ENCODE measurements at regions not wholly inside any gene's neighbourhood (a gene's known extent, or its start where the extent isn't known, plus 50 kb on each side); places are given as distances from the start of the nearest gene placed in this dataset.

DNA sequence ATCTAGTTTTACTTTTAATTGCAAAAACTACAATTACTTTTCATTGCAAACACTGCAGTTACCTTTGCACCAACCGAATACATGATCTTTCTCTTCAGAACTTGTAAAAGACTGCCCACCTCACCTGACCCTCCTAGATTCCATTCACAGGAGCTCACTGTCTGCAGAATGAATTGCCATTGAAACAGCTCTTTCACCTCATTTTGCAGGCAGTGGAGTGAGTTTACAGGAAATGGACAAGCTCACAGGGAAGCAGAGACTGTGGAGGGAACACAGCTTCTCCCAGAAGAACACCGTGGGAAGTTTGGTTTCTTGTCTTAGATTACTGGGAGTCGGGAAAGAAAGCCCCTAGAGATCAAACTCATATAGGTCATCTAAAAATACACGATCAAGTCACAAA, 439.7 kb upstream of the RBFOX1 start:
- TF ChIP-seq, protein P1, sequence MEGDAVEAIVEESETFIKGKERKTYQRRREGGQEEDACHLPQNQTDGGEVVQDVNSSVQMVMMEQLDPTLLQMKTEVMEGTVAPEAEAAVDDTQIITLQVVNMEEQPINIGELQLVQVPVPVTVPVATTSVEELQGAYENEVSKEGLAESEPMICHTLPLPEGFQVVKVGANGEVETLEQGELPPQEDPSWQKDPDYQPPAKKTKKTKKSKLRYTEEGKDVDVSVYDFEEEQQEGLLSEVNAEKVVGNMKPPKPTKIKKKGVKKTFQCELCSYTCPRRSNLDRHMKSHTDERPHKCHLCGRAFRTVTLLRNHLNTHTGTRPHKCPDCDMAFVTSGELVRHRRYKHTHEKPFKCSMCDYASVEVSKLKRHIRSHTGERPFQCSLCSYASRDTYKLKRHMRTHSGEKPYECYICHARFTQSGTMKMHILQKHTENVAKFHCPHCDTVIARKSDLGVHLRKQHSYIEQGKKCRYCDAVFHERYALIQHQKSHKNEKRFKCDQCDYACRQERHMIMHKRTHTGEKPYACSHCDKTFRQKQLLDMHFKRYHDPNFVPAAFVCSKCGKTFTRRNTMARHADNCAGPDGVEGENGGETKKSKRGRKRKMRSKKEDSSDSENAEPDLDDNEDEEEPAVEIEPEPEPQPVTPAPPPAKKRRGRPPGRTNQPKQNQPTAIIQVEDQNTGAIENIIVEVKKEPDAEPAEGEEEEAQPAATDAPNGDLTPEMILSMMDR (IDR thresholded peaks at IDR 0.05) = no peak
- ATAC-seq (ENCODE audit: low FRiP score) (no peak), DNase-seq (ENCODE audit: low spot score) (no peak)

GRCh38 chr16:6891496-6891895, 441.1 kb upstream of the RBFOX1 start:
- ATAC-seq (ENCODE audit: low FRiP score) = no peak

DNA sequence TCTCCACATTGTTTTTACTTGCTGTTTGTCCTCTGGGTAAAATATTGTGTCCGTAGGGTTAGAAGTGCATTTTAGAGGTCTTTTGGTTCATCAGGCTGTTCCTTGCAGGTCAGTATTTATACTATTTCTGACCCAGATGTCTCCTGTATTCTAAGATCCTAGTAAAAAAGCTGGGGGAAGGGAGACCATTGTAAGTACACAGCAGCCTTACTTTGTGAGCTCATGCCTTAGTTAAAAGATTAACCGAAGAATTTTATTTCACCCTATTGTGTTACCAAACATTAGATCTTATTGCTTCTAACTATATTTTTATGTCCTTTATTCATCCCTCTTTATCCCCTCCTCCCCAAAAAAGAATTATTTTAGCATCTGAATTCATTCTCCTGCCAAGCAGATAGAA, 444.1 kb upstream of the RBFOX1 start:
- TF ChIP-seq, protein P1 (IDR thresholded peaks at IDR 0.05) = no peak
- ATAC-seq (ENCODE audit: low FRiP score) = no peak
- DNase-seq (ENCODE audit: low spot score) = no peak

More at GRCh38 chr16:6891496-6891895, 441.1 kb upstream of the RBFOX1 start:
- TF ChIP-seq, protein P1 (IDR thresholded peaks at IDR 0.05) = no peak
- DNase-seq (ENCODE audit: low spot score) = no peak

DNA sequence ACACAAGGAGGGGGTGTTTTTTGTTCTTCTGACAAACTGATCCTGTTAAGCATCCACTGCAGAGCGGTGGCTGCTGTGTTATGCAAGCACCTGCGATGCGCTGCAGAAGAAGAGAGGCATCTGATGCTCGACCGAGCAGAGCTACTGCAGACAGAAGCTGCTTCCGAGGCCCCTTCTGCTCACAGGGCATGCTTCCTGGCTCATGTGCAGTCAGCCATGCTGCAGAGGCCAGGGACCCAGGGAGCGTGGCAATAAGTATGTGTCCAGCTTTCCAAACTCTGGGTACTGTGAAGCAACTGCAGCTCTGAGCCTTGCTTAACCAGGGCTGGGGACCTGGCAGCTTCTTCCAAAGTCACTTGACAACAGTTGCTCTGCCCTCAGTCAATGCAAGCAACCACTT, 448.6 kb upstream of the RBFOX1 start:
- TF ChIP-seq, protein P1 (IDR thresholded peaks at IDR 0.05) = no peak
- DNase-seq (ENCODE audit: low spot score) (no peak), ATAC-seq (ENCODE audit: low FRiP score) (no peak)

DNA sequence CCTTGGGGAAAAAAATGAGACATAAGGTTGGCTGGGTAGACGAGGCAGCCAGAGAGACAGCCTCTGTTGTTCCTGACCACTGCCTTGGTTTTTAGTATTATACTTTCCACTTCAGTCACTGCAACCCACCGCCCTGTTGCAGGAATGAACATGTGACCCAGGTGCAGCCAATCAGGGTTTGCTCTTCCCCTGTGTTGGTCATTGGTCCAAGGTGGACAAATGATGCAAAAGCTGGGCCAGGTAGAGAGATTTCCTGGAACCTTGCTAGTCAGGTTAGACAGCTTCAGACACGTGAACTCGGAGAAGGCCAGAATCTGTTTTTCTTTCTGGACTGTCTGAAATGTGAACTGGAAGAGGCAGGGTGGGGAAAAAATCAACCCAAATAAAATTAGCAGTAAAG, 452.4 kb upstream of the RBFOX1 start:
- DNase-seq (ENCODE audit: low spot score) (no peak), ATAC-seq (ENCODE audit: low FRiP score) (no peak)
- TF ChIP-seq, protein P1 (IDR thresholded peaks at IDR 0.05) = no peak

GRCh38 chr16:6864671-6865070, 468.0 kb upstream of the RBFOX1 start:
- TF ChIP-seq, protein P1 (IDR thresholded peaks at IDR 0.05) = no peak
- no peak for ATAC-seq (ENCODE audit: low FRiP score)
- no peak for DNase-seq (ENCODE audit: low spot score)

GRCh38 chr16:6864244-6864643, 468.4 kb upstream of the RBFOX1 start:
- DNase-seq (ENCODE audit: low spot score) (no peak), ATAC-seq (ENCODE audit: low FRiP score) (no peak)
- TF ChIP-seq, protein P1 (IDR thresholded peaks at IDR 0.05) = no peak
